Erythroblast (primary cell): ENCODE measurements at regions not wholly inside any gene's neighbourhood (a gene's known extent, or its start where the extent isn't known, plus 50 kb on each side); places are given as distances from the start of the nearest gene placed in this dataset.

ENCODE experiments used
- GATA1 ChIP-seq: IDR thresholded peaks from 2 replicates; pipeline ENCODE4 v1.6.1; 2011; ENCODE audit warnings: low read depth, mild to moderate bottlenecking, control low read depth, low read length, moderate library complexity
- POLR2A ChIP-seq: IDR thresholded peaks from 2 replicates; pipeline ENCODE4 v1.6.1; 2011; ENCODE audit warnings: mild to moderate bottlenecking, low read length

DNA sequence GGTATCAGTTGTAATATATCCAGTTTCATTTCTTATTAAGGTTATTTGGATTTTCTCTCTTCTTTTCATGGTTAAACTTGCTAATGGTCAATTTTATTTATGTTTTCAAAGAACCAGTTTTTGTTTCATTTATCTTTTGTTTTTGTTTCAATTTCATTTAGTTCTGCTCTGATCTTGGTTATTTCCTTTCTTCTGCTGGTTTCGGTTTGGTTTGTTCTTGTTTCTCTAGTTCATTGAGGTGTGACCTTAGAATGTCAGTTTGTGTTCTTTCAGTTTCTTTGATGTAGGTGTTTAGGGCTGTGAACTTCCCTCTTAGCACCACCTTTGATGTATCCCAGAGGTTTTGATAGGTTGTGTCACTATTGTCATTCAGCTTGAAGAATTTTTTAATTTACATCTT is 145.6 kb upstream of the SLCO1B1 start:
- TF ChIP-seq POLR2A (no peak), GATA1 (no peak)
